B cell (primary cell): ENCODE measurements at regions not wholly inside any gene's neighbourhood (a gene's known extent, or its start where the extent isn't known, plus 50 kb on each side); places are given as distances from the start of the nearest gene placed in this dataset.
"Not testable (repeated sequence)": the region's sequence is repeated elsewhere in the genome, so short reads cannot be mapped to it uniquely, and the experiment has no call there.

Source experiments
- ATAC-seq: fragments of 200-7000 bp; cut with Tn5 transposase; one replicate; pipeline ENCODE4 v1.10.0; 2021; ENCODE audit warnings: low read depth, mild to moderate bottlenecking, moderate number of reproducible peaks, moderate library complexity
- CTCF ChIA-PET: fragments of 350-600 bp; sonication (Branson Sonifier 250); formaldehyde crosslinking; loops from one replicate; lab custom pipeline; 2021; ENCODE audit warnings: antibody characterized with exemption, inconsistent platforms; lab: Charles Lee
- POLR2A ChIA-PET: fragments of 350-600 bp; sonication (Branson Sonifier 250); formaldehyde crosslinking; loops from one replicate; lab custom pipeline; 2021; ENCODE audit warnings: antibody characterized with exemption; lab: Charles Lee
- DNase-seq: peaks from one replicate; pipeline ENCODE4 v3.0.0; 2013
- H2AFZ ChIP-seq: 2 replicates; pipeline ENCODE4 v1.6.1; 2012; ENCODE audit warnings: mild to moderate bottlenecking, low read depth, low read length; ENCODE audit not compliant: insufficient read depth, poor library complexity, severe bottlenecking
- H3K27ac ChIP-seq, 2 donors: 1 replicate in 1 of 2; 2 replicates in 1 of 2; pipeline ENCODE4 v1.5.1; 2012 to 2013; ENCODE audit warnings: low read length in 2 of 2, mild to moderate bottlenecking in 2 of 2, moderate library complexity in 1 of 2
- H3K27me3 ChIP-seq, 4 experiments: fragments of 200-600 bp in 1 of 4; sonication (generic) in 1 of 4; replicated peaks in 1 of 4; 1 replicate in 2 of 4; 2 replicates in 2 of 4; pipeline versions ENCODE4 v1.6.1 to v1.7.0; 2013 to 2016; ENCODE audit warnings: low read length in 3 of 4, mild to moderate bottlenecking in 2 of 4, mixed read lengths in 1 of 4, moderate library complexity in 1 of 4; ENCODE audit not compliant: insufficient read depth in 4 of 4, control insufficient read depth in 3 of 4; ENCODE audit errors: control extremely low read depth in 1 of 4
- H3K36me3 ChIP-seq, 2 experiments: replicated peaks in 1 of 2; 1 replicate in 1 of 2; 2 replicates in 1 of 2; pipeline versions ENCODE4 v1.6.1 to v1.7.1; 2013; ENCODE audit warnings: low read length in 1 of 2; ENCODE audit not compliant: insufficient read depth in 2 of 2, control insufficient read depth in 1 of 2; ENCODE audit errors: control extremely low read depth in 1 of 2, extremely low read depth in 1 of 2
- H3K4me1 ChIP-seq, 2 donors: fragments of 200-600 bp in 1 of 2; sonication (generic) in 1 of 2; 1 replicate in 1 of 2; 2 replicates in 1 of 2; pipeline versions ENCODE4 v1.5.1 to v1.6.1; 2013 to 2017; ENCODE audit warnings: low read length in 2 of 2; ENCODE audit not compliant: control insufficient read depth in 2 of 2, insufficient read depth in 2 of 2
- H3K4me2 ChIP-seq: replicated peaks from 2 replicates; pipeline ENCODE3; 2012; ENCODE audit warnings: mild to moderate bottlenecking, low read depth, low read length; ENCODE audit not compliant: poor library complexity, severe bottlenecking
- H3K4me3 ChIP-seq, 5 experiments: fragments of 200-600 bp in 1 of 5; sonication (generic) in 1 of 5; 1 replicate in 3 of 5; 2 replicates in 2 of 5; pipeline versions ENCODE4 v1.5.1 to v1.7.0; 2011 to 2016; ENCODE audit warnings: low read length in 4 of 5, mild to moderate bottlenecking in 4 of 5, low read depth in 2 of 5, control low read depth in 1 of 5, moderate library complexity in 1 of 5; ENCODE audit not compliant: insufficient read depth in 1 of 5; ENCODE audit errors: control extremely low read depth in 1 of 5, extremely low read depth in 1 of 5
- H3K79me2 ChIP-seq: fragments of 200-600 bp; sonication (generic); one replicate; pipeline ENCODE4 v1.6.0; 2016; ENCODE audit warnings: low read length; ENCODE audit not compliant: control insufficient read depth, insufficient read depth
- H3K9ac ChIP-seq: fragments of 200-600 bp; sonication (generic); 2 replicates; pipeline ENCODE4 v1.6.1; 2017; ENCODE audit warnings: mild to moderate bottlenecking, low read length, moderate library complexity
- H3K9me3 ChIP-seq, 3 donors: one replicate each; pipeline versions ENCODE4 v1.6.1 to v1.7.1; 2013; ENCODE audit warnings: low read length in 2 of 3; ENCODE audit not compliant: control insufficient read depth in 2 of 3, insufficient read depth in 1 of 3; ENCODE audit errors: control extremely low read depth in 1 of 3
- H4K20me1 ChIP-seq: 2 replicates; pipeline ENCODE4 v1.6.0; 2012; ENCODE audit warnings: mild to moderate bottlenecking, low read length; ENCODE audit not compliant: insufficient read depth, control insufficient read depth, poor library complexity, severe bottlenecking
- H3K27ac Mint-ChIP-seq: one replicate; pipeline ENCODE4 v1.8.0; 2021; ENCODE audit warnings: mixed read lengths
- H3K27me3 Mint-ChIP-seq: one replicate; pipeline ENCODE4 v1.8.0; 2021; ENCODE audit warnings: mixed read lengths
- H3K4me1 Mint-ChIP-seq: one replicate; pipeline ENCODE4 v1.8.0; 2021; ENCODE audit warnings: mixed read lengths
- H3K4me3 Mint-ChIP-seq: one replicate; pipeline ENCODE4 v1.8.0; 2021; ENCODE audit warnings: mixed read lengths
- H3K9me3 Mint-ChIP-seq: one replicate; pipeline ENCODE4 v1.8.0; 2022; ENCODE audit warnings: mixed read lengths; ENCODE audit not compliant: insufficient read depth
- WGBS: methylation state at CpG from one replicate; pipeline ENCODE4 v1.1.5; 2013; ENCODE audit warnings: missing lambda C conversion rate; ENCODE audit not compliant: insufficient coverage; 5-methylcytosine and 5-hydroxymethylcytosine counted together
- intact Hi-C: fragments of 100-400 bp; cut with micrococcal nuclease; formaldehyde crosslinking; loops from one replicate; pipeline ENCODE4 v1.10.0; 2022

- H3K4me2 ChIP-seq, H3K79me2 ChIP-seq, H3K27me3 ChIP-seq, H3K27ac ChIP-seq, H3K9me3 Mint-ChIP-seq, H2AFZ ChIP-seq, H3K9ac ChIP-seq, H4K20me1 ChIP-seq, DNase-seq, CTCF ChIA-PET, H3K27ac Mint-ChIP-seq, H3K36me3 ChIP-seq, POLR2A ChIA-PET, H3K9me3 ChIP-seq, H3K4me1 ChIP-seq, H3K4me1 Mint-ChIP-seq, H3K4me3 ChIP-seq, ATAC-seq, H3K4me3 Mint-ChIP-seq, H3K27me3 Mint-ChIP-seq, intact Hi-C loops: not testable (repeated sequence)
- no CpG with 5 or more reads among the region's 2 CpGs for WGBS
Observed at GRCh38 chrY:17484157-17484556, 395.9 kb downstream of the CDY2B start.

GRCh38 chrY:17481389-17482022, 398.5 kb downstream of the CDY2B start:
- DNase-seq, H3K9ac ChIP-seq, H3K4me2 ChIP-seq, CTCF ChIA-PET, H3K4me3 Mint-ChIP-seq, POLR2A ChIA-PET, H3K9me3 Mint-ChIP-seq, ATAC-seq, H3K4me3 ChIP-seq, H3K27ac ChIP-seq, H3K36me3 ChIP-seq, H3K27ac Mint-ChIP-seq, H3K4me1 ChIP-seq, H3K79me2 ChIP-seq, H3K9me3 ChIP-seq, H3K4me1 Mint-ChIP-seq, H3K27me3 Mint-ChIP-seq, H3K27me3 ChIP-seq, H2AFZ ChIP-seq, intact Hi-C loops, H4K20me1 ChIP-seq: not testable (repeated sequence)
- no CpG with 5 or more reads among the region's 15 CpGs for WGBS

GRCh38 chrY:17472068-17472467, 408.0 kb downstream of the CDY2B start:
- H4K20me1 ChIP-seq, H3K9me3 ChIP-seq, H3K79me2 ChIP-seq, POLR2A ChIA-PET, H3K4me1 ChIP-seq, H3K4me3 ChIP-seq, CTCF ChIA-PET, H3K4me3 Mint-ChIP-seq, intact Hi-C loops, H3K36me3 ChIP-seq, H3K9me3 Mint-ChIP-seq, H3K27me3 Mint-ChIP-seq, H3K27me3 ChIP-seq, H3K27ac Mint-ChIP-seq, DNase-seq, H2AFZ ChIP-seq, H3K4me1 Mint-ChIP-seq, H3K9ac ChIP-seq, H3K27ac ChIP-seq, ATAC-seq, H3K4me2 ChIP-seq: not testable (repeated sequence)
- WGBS: no CpG with 5 or more reads among the region's 3 CpGs

GRCh38 chrY:17459753-17460152, 420.3 kb downstream of the CDY2B start:
- H3K4me1 Mint-ChIP-seq, H3K4me2 ChIP-seq, H3K4me3 Mint-ChIP-seq, H2AFZ ChIP-seq, ATAC-seq, H3K4me3 ChIP-seq, POLR2A ChIA-PET, H3K36me3 ChIP-seq, DNase-seq, CTCF ChIA-PET, H3K4me1 ChIP-seq, H3K79me2 ChIP-seq, H4K20me1 ChIP-seq, H3K27ac Mint-ChIP-seq, H3K9me3 Mint-ChIP-seq, H3K27me3 ChIP-seq, H3K9me3 ChIP-seq, H3K9ac ChIP-seq, intact Hi-C loops, H3K27ac ChIP-seq, H3K27me3 Mint-ChIP-seq: not testable (repeated sequence)
- no CpG with 5 or more reads among the region's 11 CpGs for WGBS
